ENCODE measurements at regions not wholly inside any gene's neighbourhood (a gene's known extent, or its start where the extent isn't known, plus 50 kb on each side); places are given as distances from the start of the nearest gene placed in this dataset.
"Not testable (repeated sequence)": the region's sequence is repeated elsewhere in the genome, so short reads cannot be mapped to it uniquely, and the experiment has no call there.

DNA sequence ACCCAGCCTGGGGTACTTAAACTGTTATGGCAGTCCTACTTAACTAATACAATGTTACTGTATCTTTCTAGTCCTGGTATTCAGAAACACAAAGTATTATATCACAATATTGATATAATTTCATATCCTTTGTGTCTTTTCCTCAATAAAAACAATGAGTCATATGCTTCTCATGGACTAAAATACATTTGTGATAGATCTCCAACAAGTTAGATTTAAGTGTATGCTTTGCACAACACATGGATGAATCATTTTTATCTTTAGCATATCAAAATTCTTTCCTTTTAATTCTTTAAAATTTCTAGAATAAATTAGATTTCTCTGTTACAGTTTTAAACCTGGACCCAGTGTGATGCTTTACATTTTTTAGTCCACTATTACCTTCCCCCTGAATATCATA is 1357.8 kb upstream of the ATXN8OS start:
- DNase-seq = no peak

DNA sequence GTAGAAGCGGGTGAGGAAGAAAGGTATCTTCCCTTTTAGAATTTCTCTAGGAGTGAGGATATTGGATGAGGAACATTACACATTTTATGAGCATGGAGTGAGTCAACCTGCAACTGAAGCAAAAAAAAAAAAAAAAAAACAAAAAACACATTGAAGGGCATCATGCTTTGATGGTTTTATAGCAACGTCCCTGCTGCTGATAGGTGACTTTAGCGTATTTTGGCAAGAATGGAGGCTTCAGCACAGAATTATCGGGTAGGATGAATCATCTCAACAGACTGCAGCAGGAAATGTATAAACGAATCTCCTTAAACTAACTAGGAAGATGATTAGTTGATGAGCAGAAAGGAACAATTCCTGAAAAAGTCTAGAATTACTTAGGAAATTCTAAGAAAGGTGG is 1359.6 kb upstream of the ATXN8OS start:
- no peak for DNase-seq

DNA sequence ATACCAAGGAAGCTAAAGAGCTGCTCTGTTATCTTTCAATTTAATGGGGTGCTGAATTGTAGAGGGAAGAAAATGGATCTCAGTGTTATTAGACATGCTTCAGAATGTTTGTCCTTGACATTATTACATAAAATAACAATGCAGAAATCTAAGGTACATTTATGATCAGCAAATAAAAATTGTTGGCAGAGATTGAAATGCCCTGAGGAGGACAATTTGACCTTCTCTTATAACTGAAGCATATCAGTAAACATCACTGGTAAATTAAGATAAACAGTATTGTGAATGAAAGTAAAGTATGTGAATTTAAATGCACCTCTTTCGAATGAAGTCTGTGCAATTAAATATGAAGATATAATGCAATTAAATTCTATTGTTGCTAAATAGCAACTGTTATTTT is 1362.1 kb upstream of the ATXN8OS start:
- DNase-seq = no peak

GRCh38 chr13:68736961-68737360 is 1370.7 kb upstream of the ATXN8OS start:
- DNase-seq = no peak

GRCh38 chr13:68727798-68728197 is 1379.8 kb upstream of the ATXN8OS start:
- DNase-seq = peak in 1 of 14 donors; percentile 2

- DNase-seq = no peak
These were observed 1380.5 kb upstream of the ATXN8OS start for GRCh38 chr13:68727165-68727564.

GRCh38 chr13:68719815-68720214 is 1387.8 kb upstream of the ATXN8OS start:
- no peak for DNase-seq

DNA sequence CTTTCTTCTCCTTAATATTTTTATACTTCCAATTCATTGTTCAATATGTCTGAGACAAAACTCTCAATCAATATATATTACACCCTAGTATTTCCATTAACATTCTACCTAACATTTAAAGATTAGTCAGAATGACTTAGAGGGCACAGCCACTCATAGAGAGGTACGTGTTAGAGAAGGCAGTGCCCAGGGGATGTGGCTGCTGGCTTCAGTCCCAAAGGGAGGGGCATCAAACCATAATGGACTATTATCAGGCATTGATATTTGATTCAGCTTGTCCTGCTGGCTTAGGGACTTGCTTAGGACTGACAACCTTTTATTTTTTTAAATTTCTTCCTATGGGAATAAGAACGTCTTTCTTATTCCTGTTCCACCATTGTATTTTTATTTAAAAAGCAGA is 1392.0 kb upstream of the ATXN8OS start:
- no peak for DNase-seq

GRCh38 chr13:68714292-68714691 is 1393.3 kb upstream of the ATXN8OS start:
- no peak for DNase-seq

- DNase-seq = no peak
These were observed 1394.2 kb upstream of the ATXN8OS start for GRCh38 chr13:68713394-68713793.

DNA sequence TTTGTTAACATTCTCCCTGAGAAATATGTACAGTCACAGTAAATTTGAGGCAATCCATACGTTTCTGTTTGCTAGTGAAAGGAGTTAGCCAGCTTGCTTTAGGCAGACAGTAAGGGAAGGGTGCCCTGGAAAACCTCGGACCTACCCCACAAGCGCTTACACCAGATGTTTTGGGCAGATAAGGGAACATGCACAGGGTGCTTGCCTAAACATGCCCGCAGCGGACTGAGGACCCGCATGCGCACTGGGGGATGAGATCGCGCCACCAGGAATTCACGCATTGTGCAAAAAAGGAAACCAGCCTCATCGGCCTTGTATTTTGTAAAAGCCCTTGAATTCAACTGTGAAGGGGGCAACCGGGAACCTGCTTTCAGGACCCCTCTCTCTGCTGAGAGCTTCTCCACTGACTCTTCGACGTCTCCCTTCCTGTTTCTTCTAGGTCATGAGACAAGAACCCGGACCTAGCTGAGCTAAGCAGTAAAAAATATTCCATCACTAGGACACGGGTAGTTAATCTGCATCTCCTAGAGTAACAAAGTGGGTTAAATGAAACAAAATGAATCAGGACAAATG is 1399.2 kb upstream of the ATXN8OS start:
- DNase-seq = no peak

DNA sequence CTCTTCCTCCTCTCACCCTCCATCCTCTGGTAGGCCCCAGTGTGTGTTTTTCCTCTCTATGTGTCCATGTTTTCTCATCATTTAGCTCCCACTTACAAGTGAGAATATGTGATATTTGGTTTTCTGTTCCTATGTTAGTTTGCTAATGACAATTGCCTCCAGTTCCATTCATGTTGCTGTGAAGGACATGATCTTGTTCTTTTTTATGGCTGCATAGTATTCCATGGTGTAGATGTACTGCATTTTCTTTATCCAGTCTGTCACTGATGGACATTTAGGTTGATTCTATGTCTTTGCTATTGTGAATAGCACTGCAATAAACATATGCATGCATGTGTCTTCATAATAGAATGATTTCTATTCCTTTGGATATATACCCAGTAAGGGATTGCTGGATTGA is 1401.6 kb upstream of the ATXN8OS start:
- DNase-seq = not testable (repeated sequence)

DNA sequence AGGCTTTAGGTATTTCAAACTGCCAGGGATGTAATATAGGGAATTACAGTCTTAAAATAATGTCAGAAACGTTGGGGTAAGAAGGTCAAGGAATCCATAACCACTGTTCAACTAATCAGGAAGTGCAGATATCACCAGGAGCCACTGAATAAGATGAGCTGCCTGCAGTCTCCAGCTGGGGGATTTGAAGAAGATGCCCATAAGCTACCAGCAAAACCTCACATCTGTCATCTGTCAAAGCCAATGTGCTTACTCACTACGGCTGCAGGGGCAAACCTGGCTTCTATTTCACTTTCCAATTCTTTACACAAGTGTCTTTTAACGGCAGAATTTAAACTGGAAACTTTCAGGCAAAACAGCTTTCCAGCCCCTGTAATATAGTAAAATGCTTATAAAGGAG is 1410.1 kb upstream of the ATXN8OS start:
- no peak for DNase-seq

GRCh38 chr13:68696907-68697306 is 1410.7 kb upstream of the ATXN8OS start:
- DNase-seq = no peak

GRCh38 chr13:68692049-68692448 is 1415.6 kb upstream of the ATXN8OS start:
- DNase-seq = no peak

GRCh38 chr13:68690567-68690966 is 1417.1 kb upstream of the ATXN8OS start:
- DNase-seq = no peak

GRCh38 chr13:68676513-68677115 is 1431.0 kb upstream of the ATXN8OS start:
- no peak for DNase-seq

DNA sequence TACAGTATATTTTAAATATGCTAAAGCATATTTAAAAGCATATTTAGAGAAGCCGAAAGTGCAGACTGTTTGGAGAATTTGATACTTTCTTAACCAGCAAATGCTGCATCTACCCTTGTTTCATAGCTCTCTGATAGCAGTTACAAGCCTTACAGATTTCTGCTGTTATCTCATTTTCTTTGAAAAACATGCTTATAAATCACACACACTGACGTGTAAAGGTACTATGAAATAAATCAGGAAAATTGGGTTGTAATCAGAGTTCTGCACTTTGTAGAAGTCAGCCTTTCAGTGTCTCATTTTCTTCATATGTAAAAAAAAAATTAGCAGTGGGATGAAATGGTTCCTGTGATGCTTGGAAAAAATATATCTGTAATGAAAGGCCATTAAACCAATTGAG is 1432.4 kb upstream of the ATXN8OS start:
- DNase-seq = no peak

GRCh38 chr13:68667863-68668262 is 1437.7 kb upstream of the PCDH9 start:
- DNase-seq = no peak

DNA sequence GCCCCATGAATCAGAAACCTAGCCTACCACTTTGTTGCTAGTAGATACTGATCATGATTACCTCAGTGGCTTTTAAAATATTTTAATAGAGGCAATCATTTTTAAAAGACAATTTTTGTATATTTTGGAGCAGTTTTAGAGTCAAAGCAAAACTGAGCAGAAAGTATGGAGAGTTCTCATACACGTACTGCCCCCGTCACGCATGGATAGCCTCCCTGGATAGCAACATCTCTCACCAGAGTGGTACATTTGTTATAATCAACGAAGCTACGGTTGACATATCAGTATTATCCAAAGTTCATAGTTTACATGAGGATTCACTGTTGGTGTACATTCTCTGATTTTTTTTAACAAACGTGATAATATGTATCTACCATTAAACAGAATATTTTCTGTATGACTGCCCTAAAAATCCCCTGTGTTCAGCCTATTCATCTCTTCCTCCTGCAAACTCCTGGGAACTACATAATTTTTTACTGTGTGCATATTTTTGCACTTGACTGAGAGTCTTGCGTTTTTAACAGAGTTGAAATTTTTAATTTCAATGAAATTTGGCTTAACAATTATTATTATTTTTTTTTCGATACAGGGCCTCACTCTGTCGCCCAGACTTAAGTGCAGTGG is 1436.8 kb upstream of the PCDH9 start:
- DNase-seq = no peak

DNA sequence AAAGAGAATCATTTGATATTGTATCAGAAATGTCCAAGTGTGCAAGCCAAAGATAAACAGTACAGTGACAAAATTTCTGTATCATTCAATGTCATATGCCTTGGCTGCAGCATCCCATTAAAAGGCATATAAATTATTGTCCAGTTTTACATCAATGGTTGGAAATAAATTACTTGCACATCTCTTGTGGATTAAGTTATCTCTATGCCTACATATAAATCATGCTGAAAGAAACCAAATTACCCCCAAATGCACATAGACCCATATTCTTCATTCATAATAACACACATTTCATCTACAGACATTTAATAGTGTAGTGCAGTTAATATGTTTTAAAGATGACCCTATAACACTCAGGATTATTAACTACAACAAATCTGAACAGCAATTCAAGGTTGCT is 1415.7 kb upstream of the PCDH9 start:
- DNase-seq = no peak

DNA sequence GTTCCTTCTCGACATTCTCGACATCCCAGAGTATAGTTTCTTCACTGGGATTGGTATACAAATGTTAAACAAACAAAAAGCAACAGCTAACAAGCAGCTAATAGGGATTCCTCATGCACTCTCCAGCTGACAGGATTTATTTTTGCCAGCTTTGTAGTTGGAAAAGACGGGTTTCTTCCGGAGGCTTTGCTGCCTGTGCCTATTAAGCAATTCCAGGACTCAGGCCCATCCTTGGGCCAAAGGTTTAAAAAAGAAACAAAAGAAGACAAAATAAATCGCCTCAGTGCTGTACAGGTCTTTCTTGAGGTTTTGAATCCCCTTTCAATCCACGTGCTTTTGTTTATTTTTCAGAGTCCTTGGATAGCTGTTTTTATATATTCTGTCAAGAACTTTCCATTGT is 1414.5 kb upstream of the PCDH9 start:
- DNase-seq = no peak

- no peak for DNase-seq
These were observed 1406.6 kb upstream of the PCDH9 start for GRCh38 chr13:68636784-68637183.

GRCh38 chr13:68628994-68629393 is 1398.9 kb upstream of the PCDH9 start:
- no peak for DNase-seq

DNA sequence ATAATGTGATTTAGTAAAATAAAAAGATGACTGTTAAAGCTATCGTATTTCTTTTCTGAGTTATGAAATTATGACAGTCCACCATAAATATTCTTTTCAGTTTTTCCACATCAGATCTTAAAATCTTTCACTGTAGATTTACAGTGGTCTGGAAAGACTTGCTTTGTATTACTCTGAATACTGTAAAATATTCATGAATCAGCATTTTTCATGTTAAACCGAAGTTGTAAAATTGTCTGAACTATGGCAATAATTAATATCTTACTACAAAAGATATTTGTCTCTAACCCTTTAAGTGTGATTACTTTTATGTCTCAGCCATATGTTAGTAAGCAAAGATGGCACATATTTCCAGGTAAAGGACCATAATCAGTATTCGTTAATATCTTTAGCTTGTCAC is 1397.2 kb upstream of the PCDH9 start:
- no peak for DNase-seq

Data from C1 segment of cervical spinal cord (tissue), 14 donors.